ENCODE measurements at regions not wholly inside any gene's neighbourhood (a gene's known extent, or its start where the extent isn't known, plus 50 kb on each side); places are given as distances from the start of the nearest gene placed in this dataset.

GRCh38 chr9:551986-552929, 289.2 kb upstream of the DMRT1 start:
- DNase-seq, result no peak

DNA sequence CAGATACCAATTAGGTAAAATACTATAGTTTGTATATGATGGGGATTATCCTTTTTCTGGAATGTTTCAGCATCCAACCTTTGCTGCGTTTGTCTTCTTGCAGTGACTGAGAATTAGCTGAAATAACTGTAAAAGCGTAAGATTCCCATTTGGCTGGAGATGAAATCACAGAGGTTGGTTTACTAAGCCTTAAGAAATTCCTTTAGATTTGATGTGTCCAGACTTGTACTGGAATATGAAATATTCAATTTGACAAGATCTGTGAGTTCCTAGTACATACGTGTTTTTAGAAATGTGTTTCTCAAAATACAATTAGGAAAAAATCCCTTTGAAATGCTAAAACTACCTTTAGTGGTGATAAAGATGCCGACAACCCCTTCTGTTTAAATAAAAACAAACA, 286.0 kb upstream of the DMRT1 start:
- DNase-seq, result no peak

GRCh38 chr9:556199-556598, 285.3 kb upstream of the DMRT1 start:
- no peak for DNase-seq

DNA sequence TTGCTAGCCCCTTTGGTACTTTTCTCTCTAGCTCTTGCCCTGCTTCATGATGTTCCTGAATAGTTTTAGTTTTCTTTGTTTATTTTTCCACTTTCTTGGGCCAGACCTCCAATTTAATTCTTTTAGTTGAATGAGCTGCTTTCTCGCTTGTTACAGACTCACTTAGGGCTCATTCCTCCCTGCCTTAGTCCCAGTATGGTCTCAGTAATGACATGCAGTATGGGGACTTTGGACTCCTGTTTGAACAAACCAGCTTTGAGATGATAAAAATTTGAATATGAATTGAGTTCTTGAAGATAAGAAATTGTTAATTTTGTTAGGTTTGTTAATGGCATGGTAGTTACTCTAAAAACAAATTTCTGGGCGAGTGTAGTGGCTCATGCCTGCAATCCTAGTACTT, 284.8 kb upstream of the DMRT1 start:
- no peak for DNase-seq

- DNase-seq, result no peak
Observed at GRCh38 chr9:557601-558201, 283.8 kb upstream of the DMRT1 start.

DNA sequence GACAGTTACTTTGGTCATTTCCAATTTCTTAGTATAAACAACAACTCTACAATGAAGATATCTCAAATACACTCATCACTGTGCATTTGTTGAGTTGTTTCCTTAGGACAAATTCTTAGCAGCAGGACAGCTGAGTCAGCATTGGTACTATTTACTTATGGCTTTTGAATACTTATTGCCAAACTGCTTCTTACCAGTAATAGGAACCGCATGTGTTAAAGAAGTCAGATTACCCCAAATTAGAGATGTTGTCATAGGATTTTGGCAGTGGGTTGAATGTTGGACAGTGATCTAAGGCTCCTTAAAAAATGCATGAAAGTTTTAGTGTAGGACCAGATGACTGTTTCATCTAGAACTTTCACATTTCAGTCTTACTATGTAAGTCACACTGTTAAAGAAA, 280.1 kb upstream of the DMRT1 start:
- DNase-seq, result no peak

DNA sequence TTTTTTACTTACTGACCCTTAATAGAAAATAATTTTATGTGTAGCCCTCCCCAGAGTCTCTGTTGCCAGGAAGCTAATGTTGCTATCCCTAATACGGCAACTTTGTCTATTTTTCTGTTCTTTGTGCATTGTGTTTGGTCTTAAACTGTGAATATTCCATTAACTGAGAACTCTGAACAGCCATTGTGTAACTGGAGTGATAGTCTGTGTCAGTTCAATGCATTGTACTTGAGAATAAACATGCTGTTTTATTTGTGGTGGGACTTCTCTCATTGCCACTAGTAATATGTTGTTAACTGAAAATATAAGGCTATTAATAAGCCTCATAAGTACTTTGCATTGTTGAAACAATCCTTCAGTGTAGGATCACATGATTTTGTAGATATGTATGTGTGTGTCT, 278.3 kb upstream of the DMRT1 start:
- no peak for DNase-seq

DNA sequence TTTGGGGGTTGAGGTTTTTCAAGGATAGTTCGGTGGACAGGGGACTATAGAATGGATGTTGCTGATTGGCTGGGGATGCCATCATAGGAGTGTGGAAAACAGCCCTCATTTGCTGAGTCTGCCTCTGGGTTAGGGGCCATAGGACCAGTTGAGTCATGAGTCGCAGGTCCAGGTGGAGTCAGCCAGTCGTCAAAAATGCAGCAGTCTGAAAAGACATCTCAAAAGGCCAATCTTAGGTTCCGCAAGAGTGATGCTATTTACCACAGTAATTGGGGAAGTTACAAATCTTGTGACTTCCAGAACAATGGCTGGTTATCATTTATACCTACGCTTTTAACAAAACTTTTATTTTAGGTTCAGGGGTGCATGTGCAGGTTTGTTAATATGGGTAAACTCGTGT, 276.0 kb upstream of the DMRT1 start:
- DNase-seq, result no peak

DNA sequence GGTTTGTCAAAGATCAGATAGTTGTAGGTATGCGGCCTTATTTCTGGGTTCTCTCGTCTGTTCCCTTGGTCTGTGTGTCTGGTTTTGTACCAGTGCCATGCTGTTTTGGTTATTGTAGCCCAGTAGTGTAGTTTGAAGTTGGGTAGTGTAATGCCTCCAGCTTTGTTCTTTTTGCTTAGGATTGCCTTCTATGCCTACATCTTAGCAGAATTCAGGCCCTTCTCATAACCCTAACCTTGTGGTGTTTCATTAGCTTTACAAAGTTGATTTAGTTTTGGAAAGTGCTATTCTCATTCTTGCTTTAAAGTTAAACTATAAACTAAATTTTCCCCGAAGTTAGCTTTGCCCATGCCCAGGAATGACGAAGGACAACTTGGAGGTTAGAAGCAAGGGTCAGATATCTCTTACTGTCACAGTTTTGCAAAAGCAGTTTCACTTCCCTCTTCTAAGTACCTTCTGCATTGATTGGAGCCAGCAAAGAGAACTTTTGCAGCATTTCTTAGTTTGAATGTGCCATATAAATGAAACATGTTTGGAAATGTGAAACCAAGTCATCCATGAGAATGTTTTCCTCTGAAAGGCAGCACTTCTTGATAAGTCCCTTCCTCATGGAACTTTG, 274.3 kb upstream of the DMRT1 start:
- DNase-seq, result no peak

- no peak for DNase-seq
Observed at GRCh38 chr9:567747-568305, 273.7 kb upstream of the DMRT1 start.

- no peak for DNase-seq
Observed at GRCh38 chr9:569296-569695, 272.2 kb upstream of the DMRT1 start.

DNA sequence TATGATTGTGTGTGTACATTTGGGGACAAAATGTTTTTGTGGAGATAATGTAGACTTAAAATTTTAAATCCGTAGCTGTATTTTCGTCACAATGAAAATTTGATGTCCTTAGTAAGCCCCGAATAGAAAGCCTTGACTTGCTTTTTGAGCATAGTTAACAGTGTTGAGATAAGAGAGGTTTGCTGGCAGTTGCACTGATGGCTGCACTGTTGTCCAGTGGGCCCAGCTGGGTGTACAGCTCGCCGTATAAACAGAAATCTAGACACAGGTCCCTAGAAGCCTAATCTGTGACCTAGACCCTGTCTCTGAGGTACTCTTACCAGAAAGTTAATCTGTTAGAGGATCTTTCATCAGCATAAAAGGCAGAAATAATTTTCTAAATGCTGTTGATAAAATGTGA, 271.3 kb upstream of the DMRT1 start:
- no peak for DNase-seq

GRCh38 chr9:571066-571465, 270.4 kb upstream of the DMRT1 start:
- DNase-seq, result no peak

- DNase-seq, result no peak
Observed at GRCh38 chr9:571741-572140, 269.8 kb upstream of the DMRT1 start.

DNA sequence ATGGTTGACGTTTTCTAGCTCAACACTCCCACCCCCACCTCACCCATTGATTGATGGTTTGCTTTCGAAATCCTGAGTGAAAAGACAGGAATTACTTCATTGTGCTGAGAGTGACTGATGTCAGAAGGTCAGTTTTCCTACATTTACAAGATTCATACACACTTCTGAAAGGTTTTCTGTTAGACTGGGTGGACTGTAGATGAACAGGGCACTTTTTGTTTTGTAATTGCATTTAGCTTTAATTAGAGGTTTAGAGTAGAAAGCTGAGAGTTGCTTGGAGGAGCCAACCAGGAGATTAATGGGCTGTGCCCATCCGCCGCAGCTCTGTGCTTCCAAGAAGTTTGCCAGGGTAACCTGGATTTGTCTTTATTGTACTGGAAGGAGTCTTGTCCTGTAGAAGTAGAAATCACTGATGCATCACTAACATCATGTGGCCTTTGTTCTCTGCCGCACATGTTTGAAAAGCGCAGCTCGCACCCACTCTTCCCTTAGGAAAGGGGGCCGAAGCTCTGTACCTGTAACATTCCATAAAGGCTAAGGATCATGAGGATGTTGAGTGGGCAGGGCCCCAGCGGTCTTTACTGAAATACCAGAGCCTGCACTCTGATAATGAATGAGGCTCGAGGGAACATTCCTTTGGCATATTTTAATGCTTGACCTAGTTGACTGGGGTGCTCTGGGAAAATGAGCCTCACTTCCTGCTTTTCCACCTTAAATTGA, 267.6 kb upstream of the DMRT1 start:
- DNase-seq, result no peak

GRCh38 chr9:575139-575538, 266.4 kb upstream of the DMRT1 start:
- no peak for DNase-seq

GRCh38 chr9:580652-581342, 260.7 kb upstream of the DMRT1 start:
- no peak for DNase-seq

DNA sequence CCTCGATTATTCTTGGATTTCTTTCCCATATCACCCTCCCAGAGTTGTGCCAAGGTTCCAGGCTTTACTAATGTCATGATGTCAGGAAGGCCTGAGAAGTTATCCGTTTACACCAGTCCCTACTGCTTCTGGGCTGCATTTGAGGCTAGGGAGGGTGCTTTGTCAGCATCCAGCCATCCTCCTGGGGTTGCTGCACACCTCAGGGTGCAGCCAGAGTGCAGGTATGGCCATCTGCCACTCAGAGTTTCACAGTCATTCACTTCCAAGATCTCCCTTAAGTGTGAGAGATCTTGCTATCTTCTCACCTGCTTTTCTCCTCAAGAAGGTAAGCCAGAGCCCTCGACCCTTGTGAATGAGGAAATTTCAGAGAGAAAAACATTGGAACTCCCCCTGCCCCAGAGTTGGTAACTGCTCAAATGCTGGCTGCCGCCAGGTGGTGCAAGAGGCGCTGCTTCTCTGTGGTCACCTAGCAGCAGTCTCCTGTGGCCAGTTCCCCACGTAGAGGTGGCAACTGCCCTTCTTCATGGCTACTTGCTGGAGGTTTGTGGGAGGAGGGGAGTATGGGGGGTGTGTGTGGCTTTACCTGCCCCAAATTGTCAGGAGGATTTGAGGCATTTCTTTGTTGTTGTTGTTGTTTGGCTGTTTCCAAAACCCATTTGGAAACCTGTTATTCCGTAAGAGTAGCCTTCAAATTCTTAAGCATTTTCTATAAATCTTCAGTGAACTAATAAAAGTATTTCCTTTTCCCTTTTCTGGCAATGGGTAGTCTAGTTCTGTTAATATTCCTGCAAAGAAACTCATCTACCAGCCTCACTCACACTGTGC, 259.6 kb upstream of the DMRT1 start:
- no peak for DNase-seq

GRCh38 chr9:582775-583174, 258.7 kb upstream of the DMRT1 start:
- DNase-seq, result no peak

- no peak for DNase-seq
Observed at GRCh38 chr9:587527-587926, 254.0 kb upstream of the DMRT1 start.

GRCh38 chr9:588981-589380, 252.5 kb upstream of the DMRT1 start:
- DNase-seq, result no peak

DNA sequence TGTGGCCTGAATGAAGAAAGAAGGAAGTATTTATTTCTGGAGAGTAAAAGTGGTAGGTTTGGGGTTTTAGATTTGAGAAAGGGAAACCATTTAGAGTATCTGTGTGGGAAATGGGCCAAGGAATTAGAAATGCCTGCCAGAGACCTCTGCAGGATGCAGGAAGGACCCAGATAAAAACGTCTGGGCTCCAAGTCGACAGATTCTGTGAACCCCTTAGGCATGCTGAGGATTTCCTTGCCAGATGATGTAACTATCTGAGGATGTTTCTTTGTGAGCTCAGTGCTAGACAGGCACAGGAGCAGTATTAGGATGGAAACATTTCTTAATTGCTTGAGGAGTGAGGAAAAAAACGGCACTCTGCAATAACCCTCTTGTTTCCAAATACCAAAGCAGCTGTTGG, 251.8 kb upstream of the DMRT1 start:
- DNase-seq, result no peak

Measured in activated CD4-positive, alpha-beta T cell treated with anti-CD3 and anti-CD28 coated beads for 48 hours (primary cell).